ENCODE measurements at regions not wholly inside any gene's neighbourhood (a gene's known extent, or its start where the extent isn't known, plus 50 kb on each side); places are given as distances from the start of the nearest gene placed in this dataset.

DNA sequence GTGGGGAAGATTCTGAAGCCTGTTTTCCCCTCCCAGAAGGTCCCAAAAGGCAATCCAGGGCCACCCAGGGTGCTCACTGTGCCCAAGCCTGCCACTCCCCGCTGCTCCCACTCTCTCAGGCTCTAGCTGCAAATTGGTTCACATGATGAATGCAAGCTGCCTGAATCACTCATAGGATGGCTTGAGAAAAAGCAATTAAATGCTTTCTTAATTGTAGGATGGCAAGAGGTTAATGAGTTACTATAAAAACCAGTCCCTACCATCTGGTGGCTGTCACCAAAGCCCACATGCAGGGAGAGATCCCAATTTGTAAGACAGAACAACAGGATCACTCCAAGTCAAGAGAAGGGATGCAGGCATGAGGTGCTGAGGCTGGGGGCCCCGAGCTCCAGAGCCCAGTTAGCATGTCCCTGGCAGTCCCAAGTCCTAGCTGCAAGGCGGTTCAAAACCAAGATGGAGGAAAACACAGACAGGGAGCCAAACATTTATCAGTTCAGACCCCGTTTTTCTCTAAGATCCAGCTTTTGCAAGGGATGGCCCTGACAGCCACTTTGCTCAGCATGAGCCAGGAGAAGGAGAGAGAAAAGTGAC is 207.1 kb downstream of the UACA start:
- no peaks in the 10 kb centered on the region; the same call in 1 of the 2 replicates for H3K4me1 ChIP-seq (ENCODE audit: insufficient read depth, low read length)
- H3K9ac ChIP-seq (ENCODE audit: low read depth, low read length) = no peak overlapping the region
- H3K36me3 ChIP-seq (ENCODE audit: insufficient read depth, low read length) = no peaks in the 10 kb centered on the region
- H3K9me3 ChIP-seq (ENCODE audit: control insufficient read depth, insufficient read depth, low read length) = no peaks in the 10 kb centered on the region

DNA sequence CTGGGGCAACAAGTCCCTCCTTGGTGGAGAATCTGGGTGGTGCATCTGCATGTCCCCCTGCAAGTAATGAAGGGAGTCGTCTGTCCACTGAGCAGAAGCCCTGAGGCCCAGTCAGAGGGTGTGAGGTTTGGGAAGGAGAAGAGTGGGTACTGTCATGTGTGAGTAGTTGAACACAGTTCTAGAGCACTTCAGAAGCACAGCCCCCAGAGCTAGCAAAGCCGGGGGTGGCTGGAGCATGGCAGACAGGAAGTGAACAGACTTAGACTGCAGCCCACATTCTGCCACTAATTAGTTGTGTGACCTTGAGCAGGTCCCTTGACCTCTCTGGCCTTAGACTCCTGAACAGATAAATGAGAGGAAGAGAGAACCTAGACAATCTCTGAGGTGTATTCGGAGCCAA is 207.6 kb downstream of the UACA start:
- no peak overlapping the region for H3K9ac ChIP-seq (ENCODE audit: low read depth, low read length)
- H3K36me3 ChIP-seq (ENCODE audit: insufficient read depth, low read length) = no peaks in the 10 kb centered on the region
- H3K9me3 ChIP-seq (ENCODE audit: control insufficient read depth, insufficient read depth, low read length) = no peaks in the 10 kb centered on the region
- no peaks in the 10 kb centered on the region; the same call in 1 of the 2 replicates for H3K4me1 ChIP-seq (ENCODE audit: insufficient read depth, low read length)

DNA sequence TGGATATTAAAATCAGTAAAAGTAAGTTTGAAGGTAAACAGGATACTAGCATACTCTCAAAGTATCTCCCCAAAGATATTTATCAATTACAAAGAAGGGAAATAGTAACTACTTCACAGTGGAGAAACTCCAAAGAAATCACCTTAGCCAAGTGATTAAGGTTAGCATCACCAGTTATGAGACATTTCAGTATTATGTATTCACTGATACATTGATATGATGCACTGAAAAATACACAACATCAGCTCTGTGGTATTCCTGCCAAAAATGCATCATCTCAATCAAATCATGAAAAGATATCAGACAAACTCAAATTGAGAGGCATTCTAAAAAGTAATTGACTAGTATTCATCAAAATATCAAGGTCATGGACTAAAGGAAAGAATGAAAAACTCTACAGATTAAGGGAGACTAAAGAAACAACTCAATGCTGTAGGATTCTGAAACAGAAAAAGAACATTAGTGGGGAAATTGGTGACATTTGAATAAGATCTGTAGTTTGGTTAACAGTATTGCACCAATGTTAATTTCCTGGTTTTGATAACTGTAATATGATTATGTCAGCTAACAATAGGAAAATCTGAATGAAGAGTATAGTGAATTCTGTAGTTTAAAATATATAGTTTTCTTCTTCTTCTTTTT is 215.4 kb downstream of the UACA start:
- H3K9me3 ChIP-seq (ENCODE audit: control insufficient read depth, insufficient read depth, low read length) = no peaks in the 10 kb centered on the region
- H3K9ac ChIP-seq (ENCODE audit: low read depth, low read length) = no peak overlapping the region
- H3K36me3 ChIP-seq (ENCODE audit: insufficient read depth, low read length) = no peaks in the 10 kb centered on the region
- H3K4me1 ChIP-seq (ENCODE audit: insufficient read depth, low read length) = no peaks in the 10 kb centered on the region

DNA sequence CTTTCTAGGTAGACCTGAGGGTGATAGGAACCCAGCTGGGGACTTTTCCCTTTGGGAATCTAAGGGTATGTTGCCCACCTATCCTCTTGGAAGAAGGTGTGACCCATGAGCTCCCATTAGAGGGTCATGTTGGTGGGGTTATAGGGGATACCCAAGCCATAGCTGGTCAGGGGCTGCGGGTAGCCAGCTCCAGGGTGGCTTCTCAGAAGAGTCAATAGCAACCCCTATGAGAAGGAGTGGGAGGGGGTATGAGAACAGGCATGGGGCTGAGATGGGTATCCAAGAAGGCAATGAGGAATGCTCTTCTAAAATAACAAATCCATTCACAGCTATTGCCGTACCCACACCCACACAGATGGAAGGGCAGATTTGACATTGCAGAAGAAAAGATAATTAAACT is 217.8 kb downstream of the UACA start:
- no peaks in the 10 kb centered on the region for H3K4me1 ChIP-seq (ENCODE audit: insufficient read depth, low read length)
- H3K9me3 ChIP-seq (ENCODE audit: control insufficient read depth, insufficient read depth, low read length) = no peaks in the 10 kb centered on the region
- H3K9ac ChIP-seq (ENCODE audit: low read depth, low read length) = no peak overlapping the region
- H3K36me3 ChIP-seq (ENCODE audit: insufficient read depth, low read length) = no peaks in the 10 kb centered on the region

DNA sequence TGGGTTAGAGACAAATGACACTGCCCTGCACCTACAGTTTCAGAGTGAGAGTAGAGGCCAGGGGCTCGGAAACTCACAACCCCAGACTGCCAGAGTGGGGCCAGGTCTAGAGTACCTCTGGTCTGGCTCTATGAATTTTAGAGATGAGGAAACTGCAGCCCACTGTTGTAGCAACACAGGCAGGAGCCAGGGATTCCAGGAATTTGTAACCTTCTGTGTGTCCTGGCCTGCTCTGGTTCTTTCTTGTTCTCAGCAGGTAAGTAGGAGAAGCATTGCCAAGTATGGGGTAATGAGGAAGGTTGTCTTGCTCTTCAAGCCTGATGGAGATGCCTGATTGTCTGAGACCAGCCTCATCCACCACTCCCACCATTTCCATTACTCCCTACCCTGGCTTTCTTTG is 221.8 kb downstream of the UACA start:
- Histone ChIP-seq H3K4me1 (ENCODE audit: insufficient read depth, low read length) (peaks cover under 1% of the 10 kb centered on the region; the same call in 1 of the 2 replicates), H3K9ac (ENCODE audit: low read depth, low read length) (no peak overlapping the region), H3K9me3 (ENCODE audit: control insufficient read depth, insufficient read depth, low read length) (no peaks in the 10 kb centered on the region), H3K36me3 (ENCODE audit: insufficient read depth, low read length) (no peaks in the 10 kb centered on the region)

DNA sequence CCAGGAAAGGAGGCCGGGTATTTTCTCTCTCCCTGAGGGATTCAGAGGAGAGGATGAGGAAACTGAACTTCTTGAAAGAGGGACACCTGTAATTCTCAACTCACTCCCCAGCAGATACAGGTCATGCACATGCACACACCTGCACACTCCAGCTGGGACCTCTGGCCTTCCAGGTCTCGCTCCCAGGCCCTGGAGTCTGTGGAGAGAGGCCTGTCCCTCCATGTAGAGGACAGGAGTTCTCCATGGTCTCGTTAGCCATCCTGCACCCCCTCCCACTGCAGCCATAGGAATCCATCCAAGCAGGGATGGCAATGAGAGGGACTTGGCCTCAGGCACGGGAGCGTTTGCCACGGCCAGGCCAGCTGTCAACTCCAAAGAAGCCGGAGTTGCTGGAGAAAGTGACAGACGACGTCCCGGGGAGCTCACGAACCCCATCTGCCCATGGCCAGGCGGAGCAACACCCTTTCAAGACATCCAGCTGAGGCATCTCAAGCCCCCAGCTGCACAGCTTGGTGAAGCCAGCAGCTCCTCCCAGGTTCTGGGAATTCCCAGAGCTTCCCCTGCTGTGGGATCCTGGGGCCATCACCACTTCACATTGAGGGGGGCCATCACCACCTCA is 223.3 kb downstream of the UACA start:
- Histone ChIP-seq H3K4me1 (ENCODE audit: insufficient read depth, low read length) (peaks cover 16% of the 10 kb centered on the region), H3K9me3 (ENCODE audit: control insufficient read depth, insufficient read depth, low read length) (no peaks in the 10 kb centered on the region), H3K36me3 (ENCODE audit: insufficient read depth, low read length) (no peaks in the 10 kb centered on the region), H3K9ac (ENCODE audit: low read depth, low read length) (no peak overlapping the region)

GRCh38 chr15:70539409-70539808 is 223.9 kb downstream of the UACA start:
- Histone ChIP-seq H3K36me3 (ENCODE audit: insufficient read depth, low read length) (no peaks in the 10 kb centered on the region), H3K9me3 (ENCODE audit: control insufficient read depth, insufficient read depth, low read length) (no peaks in the 10 kb centered on the region)

DNA sequence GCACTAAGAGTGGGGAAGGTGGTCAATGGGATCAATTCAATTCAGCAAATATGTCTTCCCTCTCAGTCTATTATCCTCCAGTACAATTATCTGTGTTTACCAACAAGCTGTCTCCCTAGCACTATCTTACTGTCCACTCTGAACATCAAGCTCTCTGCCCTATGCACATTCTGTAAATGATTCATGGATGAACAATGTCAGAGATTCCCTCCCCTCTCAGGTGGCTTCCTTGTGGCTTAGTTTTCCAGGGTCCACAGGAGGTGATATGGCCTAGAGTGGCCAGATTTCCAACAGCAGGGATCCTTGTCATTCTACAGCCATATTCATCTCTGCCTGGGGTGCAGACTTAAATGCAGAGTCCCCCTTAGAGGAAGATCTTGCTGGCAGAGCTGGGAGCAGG is 225.1 kb downstream of the UACA start:
- H3K9me3 ChIP-seq (ENCODE audit: control insufficient read depth, insufficient read depth, low read length) = no peaks in the 10 kb centered on the region
- H3K9ac ChIP-seq (ENCODE audit: low read depth, low read length) = no peak overlapping the region
- H3K36me3 ChIP-seq (ENCODE audit: insufficient read depth, low read length) = no peaks in the 10 kb centered on the region
- peaks cover 21% of the 10 kb centered on the region for H3K4me1 ChIP-seq (ENCODE audit: insufficient read depth, low read length)

More at GRCh38 chr15:70539409-70539808, 223.9 kb downstream of the UACA start:
- Histone ChIP-seq H3K4me1 (ENCODE audit: insufficient read depth, low read length) (peaks cover 20% of the 10 kb centered on the region), H3K9ac (ENCODE audit: low read depth, low read length) (no peak overlapping the region)

- Histone ChIP-seq H3K9ac (ENCODE audit: low read depth, low read length) (no peak overlapping the region), H3K36me3 (ENCODE audit: insufficient read depth, low read length) (no peaks in the 10 kb centered on the region), H3K4me1 (ENCODE audit: insufficient read depth, low read length) (peaks cover 21% of the 10 kb centered on the region), H3K9me3 (ENCODE audit: control insufficient read depth, insufficient read depth, low read length) (no peaks in the 10 kb centered on the region)
Measured at GRCh38 chr15:70535955-70536338, 227.4 kb downstream of the UACA start.

DNA sequence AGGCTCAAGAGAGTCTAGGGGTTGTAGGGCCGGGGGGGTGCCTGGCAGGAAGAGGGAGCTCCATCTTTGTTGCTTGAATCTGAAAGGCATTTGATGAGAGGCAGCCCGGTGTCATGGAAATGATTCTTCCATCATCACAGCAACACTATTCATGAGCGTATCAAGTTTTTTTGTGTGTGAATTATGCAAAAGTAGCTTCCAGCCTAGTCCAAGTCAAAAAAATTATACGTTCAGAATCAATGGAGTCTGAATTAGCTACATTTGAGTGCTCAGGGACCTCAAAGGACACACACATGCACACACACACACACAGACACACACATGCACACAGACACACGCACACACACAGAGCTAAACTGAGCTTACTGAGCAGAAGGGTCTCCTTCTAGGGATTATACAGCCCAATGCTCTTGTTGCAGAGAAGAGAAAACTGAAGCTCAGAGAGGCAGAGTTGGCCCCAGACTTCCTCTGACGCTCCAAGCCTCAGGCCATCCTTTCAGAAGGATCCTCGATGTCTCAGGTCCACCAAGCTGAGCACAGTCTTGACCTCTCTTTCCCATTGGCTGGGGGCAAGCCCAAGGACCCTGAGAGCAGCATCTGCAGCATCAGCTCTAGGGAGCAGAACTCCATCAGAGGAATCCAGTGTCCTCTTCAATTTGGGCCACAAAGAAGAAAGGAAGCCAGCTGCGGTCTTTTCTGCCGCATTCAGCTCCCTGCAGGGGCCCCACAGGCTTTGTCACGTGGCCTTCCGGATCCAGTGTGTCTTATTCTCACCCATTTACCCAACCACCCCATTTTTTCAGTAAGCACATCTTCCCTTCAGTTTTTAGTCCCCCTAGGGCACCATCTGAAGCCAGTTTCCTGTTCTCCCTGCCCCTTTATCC is 228.0 kb downstream of the UACA start:
- Histone ChIP-seq H3K36me3 (ENCODE audit: insufficient read depth, low read length) (no peaks in the 10 kb centered on the region), H3K4me1 (ENCODE audit: insufficient read depth, low read length) (peaks cover 21% of the 10 kb centered on the region), H3K9ac (ENCODE audit: low read depth, low read length) (no peak overlapping the region), H3K9me3 (ENCODE audit: control insufficient read depth, insufficient read depth, low read length) (no peaks in the 10 kb centered on the region)

- Histone ChIP-seq H3K9me3 (ENCODE audit: control insufficient read depth, insufficient read depth, low read length) (no peaks in the 10 kb centered on the region), H3K36me3 (ENCODE audit: insufficient read depth, low read length) (no peaks in the 10 kb centered on the region), H3K4me1 (ENCODE audit: insufficient read depth, low read length) (peaks cover 21% of the 10 kb centered on the region), H3K9ac (ENCODE audit: low read depth, low read length) (no peak overlapping the region)
Measured at GRCh38 chr15:70533931-70534742, 229.2 kb downstream of the UACA start.

DNA sequence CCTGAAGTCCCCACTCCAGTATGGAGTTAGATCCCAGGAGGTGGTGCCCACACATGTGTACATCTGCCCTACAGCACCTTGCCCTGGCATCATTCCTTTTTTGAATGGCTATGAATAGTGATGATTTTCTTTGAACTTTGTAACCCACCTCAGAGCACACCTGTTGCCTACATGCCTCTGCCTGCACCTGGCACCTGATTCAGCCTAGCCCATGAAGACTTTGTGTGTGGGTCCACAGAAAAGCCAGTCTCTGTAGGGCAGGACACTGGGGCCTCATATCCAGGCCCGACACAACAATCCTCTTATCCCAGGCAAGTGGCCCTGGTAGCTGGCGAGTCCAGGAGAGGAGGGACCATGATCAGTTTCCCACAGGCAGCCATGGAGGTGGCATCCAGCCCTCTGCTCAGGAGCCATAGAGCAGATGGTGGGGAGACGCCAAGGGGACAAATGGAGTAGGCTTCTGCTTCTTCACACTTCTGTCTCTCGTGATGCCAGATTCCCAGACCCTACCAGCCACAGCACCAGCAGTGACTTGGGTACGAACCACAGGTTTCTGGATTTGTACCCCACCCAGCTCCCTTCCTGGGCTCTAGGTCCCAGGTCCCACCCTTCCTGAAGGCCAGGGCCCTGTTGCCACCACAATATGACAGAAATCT is 230.7 kb downstream of the UACA start:
- peaks cover 21% of the 10 kb centered on the region for H3K4me1 ChIP-seq (ENCODE audit: insufficient read depth, low read length)
- H3K36me3 ChIP-seq (ENCODE audit: insufficient read depth, low read length) = no peaks in the 10 kb centered on the region

GRCh38 chr15:70531576-70531975 is 231.8 kb downstream of the UACA start:
- H3K36me3 ChIP-seq (ENCODE audit: insufficient read depth, low read length) = no peaks in the 10 kb centered on the region
- no peaks in the 10 kb centered on the region for H3K9me3 ChIP-seq (ENCODE audit: control insufficient read depth, insufficient read depth, low read length)
- H3K4me1 ChIP-seq (ENCODE audit: insufficient read depth, low read length) = peaks cover 21% of the 10 kb centered on the region
- no peak overlapping the region for H3K9ac ChIP-seq (ENCODE audit: low read depth, low read length)

More for the DNA sequence above, 230.7 kb downstream of the UACA start:
- no peak overlapping the region for H3K9ac ChIP-seq (ENCODE audit: low read depth, low read length)
- no peaks in the 10 kb centered on the region for H3K9me3 ChIP-seq (ENCODE audit: control insufficient read depth, insufficient read depth, low read length)

Measured in ES-I3 (cell line).